ENCODE measurements at regions not wholly inside any gene's neighbourhood (a gene's known extent, or its start where the extent isn't known, plus 50 kb on each side); places are given as distances from the start of the nearest gene placed in this dataset.

GRCh38 chr6:139711804-139712585 lies 337.5 kb upstream of the CITED2 start:
- H3K4me1 ChIP-seq (ENCODE audit: control insufficient read depth in 5 of 5, insufficient read depth in 5 of 5, low read length in 5 of 5): peaks cover 0 to 11% (median 5%) of the 10 kb centered on the region in 5 donors
- no peak overlapping the region for H3K27ac ChIP-seq (ENCODE audit: low read depth, low read length)
- no peaks in the 10 kb centered on the region for H3K36me3 ChIP-seq (ENCODE audit: control insufficient read depth in 5 of 5, insufficient read depth in 5 of 5, low read length in 5 of 5)
- H3K4me3 ChIP-seq (ENCODE audit: low read depth in 1 of 5, low read length in 5 of 5): no peak overlapping the region
- H3K27me3 ChIP-seq (ENCODE audit: control insufficient read depth in 5 of 5, insufficient read depth in 4 of 5, low read length in 5 of 5): no peaks in the 10 kb centered on the region
- H3K9ac ChIP-seq (ENCODE audit: low read length in 5 of 5): no peak overlapping the region
- H3K9me3 ChIP-seq (ENCODE audit: control insufficient read depth in 5 of 5, low read length in 5 of 5): no peaks in the 10 kb centered on the region

GRCh38 chr6:139710556-139710955 lies 336.1 kb upstream of the CITED2 start:
- Histone ChIP-seq H3K27me3 (ENCODE audit: control insufficient read depth in 5 of 5, insufficient read depth in 4 of 5, low read length in 5 of 5) (no peaks in the 10 kb centered on the region), H3K36me3 (ENCODE audit: control insufficient read depth in 5 of 5, insufficient read depth in 5 of 5, low read length in 5 of 5) (no peaks in the 10 kb centered on the region), H3K9ac (ENCODE audit: low read length in 5 of 5) (no peak overlapping the region), H3K4me1 (ENCODE audit: control insufficient read depth in 5 of 5, insufficient read depth in 5 of 5, low read length in 5 of 5) (peaks cover 0 to 11% (median 5%) of the 10 kb centered on the region in 5 donors), H3K9me3 (ENCODE audit: control insufficient read depth in 5 of 5, low read length in 5 of 5) (no peaks in the 10 kb centered on the region), H3K27ac (ENCODE audit: low read depth, low read length) (no peak overlapping the region), H3K4me3 (ENCODE audit: low read depth in 1 of 5, low read length in 5 of 5) (no peak overlapping the region)

DNA sequence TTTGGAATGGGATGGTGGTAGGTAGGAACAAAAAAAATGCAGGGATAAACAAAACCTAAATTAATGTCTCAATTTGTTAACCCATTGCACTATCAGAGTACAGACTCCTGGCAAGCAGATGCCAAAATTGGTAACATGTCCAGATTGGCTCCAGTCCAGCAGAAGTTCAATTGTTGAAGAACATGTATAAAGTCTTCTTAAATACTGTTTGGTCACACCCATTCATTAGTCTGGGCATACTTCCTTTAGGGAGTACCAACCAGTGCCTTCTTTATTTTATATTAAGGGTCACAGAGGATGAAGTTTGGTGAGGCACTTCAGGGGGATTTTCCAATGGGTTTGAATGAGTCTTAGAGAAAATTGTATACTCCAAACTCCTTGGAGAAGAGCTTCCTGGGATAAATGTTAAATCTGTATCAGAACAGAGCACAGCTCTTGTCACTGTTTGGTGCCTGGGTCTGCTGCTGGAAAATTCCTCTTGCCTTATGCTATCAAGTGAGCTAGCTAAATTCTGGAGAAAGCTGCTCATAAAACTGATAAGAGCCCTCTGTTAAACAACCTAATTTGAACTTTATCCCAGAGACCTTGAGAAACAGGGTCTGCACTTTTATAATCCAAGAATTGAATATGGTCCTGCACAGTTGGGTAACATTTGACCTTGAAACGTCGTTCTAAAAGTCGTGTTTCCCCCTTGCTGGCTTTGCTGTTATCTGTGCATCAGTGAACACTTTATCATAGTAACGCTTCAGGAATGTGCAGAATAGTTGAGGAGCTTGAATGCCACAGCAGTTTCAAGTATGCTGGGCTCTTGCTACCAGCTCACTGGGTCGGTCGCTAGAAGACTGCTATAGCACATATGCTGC lies 334.1 kb upstream of the CITED2 start:
- no peak overlapping the region for H3K4me3 ChIP-seq (ENCODE audit: low read depth in 1 of 5, low read length in 5 of 5)
- no peak overlapping the region for H3K9ac ChIP-seq (ENCODE audit: low read length in 5 of 5)
- H3K27ac ChIP-seq (ENCODE audit: low read depth, low read length): no peak overlapping the region
- no peaks in the 10 kb centered on the region for H3K27me3 ChIP-seq (ENCODE audit: control insufficient read depth in 5 of 5, insufficient read depth in 4 of 5, low read length in 5 of 5)
- peaks cover 0 to 2% (median 0%) of the 10 kb centered on the region in 5 donors for H3K9me3 ChIP-seq (ENCODE audit: control insufficient read depth in 5 of 5, low read length in 5 of 5)
- H3K36me3 ChIP-seq (ENCODE audit: control insufficient read depth in 5 of 5, insufficient read depth in 5 of 5, low read length in 5 of 5): no peaks in the 10 kb centered on the region
- peaks cover 0 to 11% (median 5%) of the 10 kb centered on the region in 5 donors for H3K4me1 ChIP-seq (ENCODE audit: control insufficient read depth in 5 of 5, insufficient read depth in 5 of 5, low read length in 5 of 5)

DNA sequence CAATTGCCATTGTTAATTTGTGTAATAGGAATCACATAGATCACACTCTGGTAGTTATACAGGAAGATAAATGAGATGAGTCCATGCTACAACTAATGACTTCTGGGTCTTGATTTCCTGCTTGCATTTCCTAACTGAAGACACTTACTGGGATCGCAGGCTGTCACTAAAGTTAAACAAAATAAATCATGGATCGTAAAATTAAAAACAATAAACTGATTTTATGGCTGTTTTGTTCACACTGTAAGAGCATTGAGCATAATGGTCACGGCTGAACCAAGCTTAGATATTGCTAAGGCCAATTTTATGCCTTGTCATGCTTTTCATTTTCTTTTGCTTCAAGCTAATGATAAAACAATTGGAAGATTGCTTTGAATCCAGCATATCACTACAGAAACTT lies 332.5 kb upstream of the CITED2 start:
- no peak overlapping the region for H3K27ac ChIP-seq (ENCODE audit: low read depth, low read length)
- no peaks in the 10 kb centered on the region for H3K36me3 ChIP-seq (ENCODE audit: control insufficient read depth in 5 of 5, insufficient read depth in 5 of 5, low read length in 5 of 5)

DNA sequence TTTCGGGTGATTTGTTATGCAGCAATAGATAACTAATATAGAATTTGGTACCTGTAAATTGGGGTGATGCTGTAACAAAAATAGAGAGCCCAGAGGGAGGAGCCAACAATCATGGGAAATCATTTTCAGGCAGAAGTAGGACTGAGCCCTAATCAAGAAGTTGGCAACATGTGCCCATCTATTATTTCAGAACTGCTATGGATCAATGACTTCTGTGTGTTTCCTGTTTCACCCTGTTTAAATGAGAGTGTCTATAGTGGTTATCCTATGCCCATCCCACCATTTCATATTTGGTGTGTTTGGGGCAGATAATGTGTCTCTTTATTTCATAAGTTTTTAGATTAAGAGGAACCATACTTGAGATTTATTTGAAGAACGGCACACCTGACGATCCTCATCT lies 330.8 kb upstream of the CITED2 start:
- Histone ChIP-seq H3K27ac (ENCODE audit: low read depth, low read length) (no peak overlapping the region), H3K36me3 (ENCODE audit: control insufficient read depth in 5 of 5, insufficient read depth in 5 of 5, low read length in 5 of 5) (no peaks in the 10 kb centered on the region), H3K9ac (ENCODE audit: low read length in 5 of 5) (no peak overlapping the region), H3K9me3 (ENCODE audit: control insufficient read depth in 5 of 5, low read length in 5 of 5) (peaks cover 0 to 2% (median 0%) of the 10 kb centered on the region in 5 donors), H3K4me3 (ENCODE audit: low read depth in 1 of 5, low read length in 5 of 5) (no peak overlapping the region), H3K4me1 (ENCODE audit: control insufficient read depth in 5 of 5, insufficient read depth in 5 of 5, low read length in 5 of 5) (peaks cover 0 to 17% (median 5%) of the 10 kb centered on the region in 5 donors), H3K27me3 (ENCODE audit: control insufficient read depth in 5 of 5, insufficient read depth in 4 of 5, low read length in 5 of 5) (no peaks in the 10 kb centered on the region)

More for the DNA sequence above, 332.5 kb upstream of the CITED2 start:
- peaks cover 0 to 17% (median 5%) of the 10 kb centered on the region in 5 donors for H3K4me1 ChIP-seq (ENCODE audit: control insufficient read depth in 5 of 5, insufficient read depth in 5 of 5, low read length in 5 of 5)
- H3K4me3 ChIP-seq (ENCODE audit: low read depth in 1 of 5, low read length in 5 of 5): no peak overlapping the region
- H3K9me3 ChIP-seq (ENCODE audit: control insufficient read depth in 5 of 5, low read length in 5 of 5): peaks cover 0 to 2% (median 0%) of the 10 kb centered on the region in 5 donors
- H3K9ac ChIP-seq (ENCODE audit: low read length in 5 of 5): no peak overlapping the region
- H3K27me3 ChIP-seq (ENCODE audit: control insufficient read depth in 5 of 5, insufficient read depth in 4 of 5, low read length in 5 of 5): no peaks in the 10 kb centered on the region

DNA sequence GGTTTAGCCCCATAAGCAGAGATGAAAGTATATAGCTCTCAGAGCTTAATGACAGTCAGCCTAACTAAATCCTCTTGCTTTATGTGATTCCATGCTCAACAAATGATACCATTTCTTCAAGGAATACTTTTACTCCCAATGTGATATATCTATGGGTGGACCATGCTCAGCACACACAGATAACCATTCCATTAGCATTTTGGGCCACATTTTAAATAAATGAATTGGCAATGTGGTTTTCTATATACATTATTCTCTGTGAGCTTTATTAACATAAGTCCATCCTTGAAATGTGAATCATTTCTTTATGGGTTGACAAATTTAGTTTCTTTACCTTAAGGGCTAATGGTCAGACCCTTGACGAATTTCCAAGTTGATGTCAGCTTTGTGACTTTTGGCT lies 329.3 kb upstream of the CITED2 start:
- peaks cover 0 to 22% (median 5%) of the 10 kb centered on the region in 5 donors for H3K4me1 ChIP-seq (ENCODE audit: control insufficient read depth in 5 of 5, insufficient read depth in 5 of 5, low read length in 5 of 5)

GRCh38 chr6:139702706-139703105 lies 328.3 kb upstream of the CITED2 start:
- no peak overlapping the region for H3K9ac ChIP-seq (ENCODE audit: low read length in 5 of 5)
- H3K27ac ChIP-seq (ENCODE audit: low read depth, low read length): no peak overlapping the region
- no peak overlapping the region for H3K4me3 ChIP-seq (ENCODE audit: low read depth in 1 of 5, low read length in 5 of 5)
- peaks cover 0 to 22% (median 4%) of the 10 kb centered on the region in 5 donors for H3K4me1 ChIP-seq (ENCODE audit: control insufficient read depth in 5 of 5, insufficient read depth in 5 of 5, low read length in 5 of 5)
- no peaks in the 10 kb centered on the region for H3K36me3 ChIP-seq (ENCODE audit: control insufficient read depth in 5 of 5, insufficient read depth in 5 of 5, low read length in 5 of 5)
- H3K27me3 ChIP-seq (ENCODE audit: control insufficient read depth in 5 of 5, insufficient read depth in 4 of 5, low read length in 5 of 5): no peaks in the 10 kb centered on the region
- peaks cover 0 to 2% (median 0%) of the 10 kb centered on the region in 5 donors for H3K9me3 ChIP-seq (ENCODE audit: control insufficient read depth in 5 of 5, low read length in 5 of 5)

More for the DNA sequence above, 329.3 kb upstream of the CITED2 start:
- Histone ChIP-seq H3K27me3 (ENCODE audit: control insufficient read depth in 5 of 5, insufficient read depth in 4 of 5, low read length in 5 of 5) (no peaks in the 10 kb centered on the region), H3K27ac (ENCODE audit: low read depth, low read length) (no peak overlapping the region), H3K4me3 (ENCODE audit: low read depth in 1 of 5, low read length in 5 of 5) (no peak overlapping the region), H3K36me3 (ENCODE audit: control insufficient read depth in 5 of 5, insufficient read depth in 5 of 5, low read length in 5 of 5) (no peaks in the 10 kb centered on the region), H3K9ac (ENCODE audit: low read length in 5 of 5) (no peak overlapping the region), H3K9me3 (ENCODE audit: control insufficient read depth in 5 of 5, low read length in 5 of 5) (peaks cover 0 to 2% (median 0%) of the 10 kb centered on the region in 5 donors)

GRCh38 chr6:139701695-139702094 lies 327.2 kb upstream of the CITED2 start:
- peaks cover 0 to 2% (median 0%) of the 10 kb centered on the region in 5 donors for H3K9me3 ChIP-seq (ENCODE audit: control insufficient read depth in 5 of 5, low read length in 5 of 5)
- no peaks in the 10 kb centered on the region for H3K27me3 ChIP-seq (ENCODE audit: control insufficient read depth in 5 of 5, insufficient read depth in 4 of 5, low read length in 5 of 5)
- H3K27ac ChIP-seq (ENCODE audit: low read depth, low read length): no peak overlapping the region
- H3K4me1 ChIP-seq (ENCODE audit: control insufficient read depth in 5 of 5, insufficient read depth in 5 of 5, low read length in 5 of 5): peaks cover 0 to 24% (median 4%) of the 10 kb centered on the region in 5 donors
- no peak overlapping the region for H3K4me3 ChIP-seq (ENCODE audit: low read depth in 1 of 5, low read length in 5 of 5)
- H3K36me3 ChIP-seq (ENCODE audit: control insufficient read depth in 5 of 5, insufficient read depth in 5 of 5, low read length in 5 of 5): no peaks in the 10 kb centered on the region
- H3K9ac ChIP-seq (ENCODE audit: low read length in 5 of 5): no peak overlapping the region

- Histone ChIP-seq H3K9me3 (ENCODE audit: control insufficient read depth in 5 of 5, low read length in 5 of 5) (peaks cover 0 to 2% (median 0%) of the 10 kb centered on the region in 5 donors), H3K27ac (ENCODE audit: low read depth, low read length) (no peak overlapping the region), H3K27me3 (ENCODE audit: control insufficient read depth in 5 of 5, insufficient read depth in 4 of 5, low read length in 5 of 5) (no peaks in the 10 kb centered on the region)
These were observed 326.6 kb upstream of the CITED2 start for GRCh38 chr6:139701003-139701402.

GRCh38 chr6:139699911-139700310 lies 325.5 kb upstream of the CITED2 start:
- H3K9me3 ChIP-seq (ENCODE audit: control insufficient read depth in 5 of 5, low read length in 5 of 5): no peaks in the 10 kb centered on the region
- H3K36me3 ChIP-seq (ENCODE audit: control insufficient read depth in 5 of 5, insufficient read depth in 5 of 5, low read length in 5 of 5): no peaks in the 10 kb centered on the region
- no peaks in the 10 kb centered on the region for H3K27me3 ChIP-seq (ENCODE audit: control insufficient read depth in 5 of 5, insufficient read depth in 4 of 5, low read length in 5 of 5)
- H3K27ac ChIP-seq (ENCODE audit: low read depth, low read length): peak overlapping the region; percentile 69
- H3K9ac ChIP-seq (ENCODE audit: low read length in 5 of 5): no peak overlapping the region
- peaks cover 0 to 34% (median 4%) of the 10 kb centered on the region in 5 donors for H3K4me1 ChIP-seq (ENCODE audit: control insufficient read depth in 5 of 5, insufficient read depth in 5 of 5, low read length in 5 of 5)
- no peak overlapping the region for H3K4me3 ChIP-seq (ENCODE audit: low read depth in 1 of 5, low read length in 5 of 5)

More at GRCh38 chr6:139701003-139701402, 326.6 kb upstream of the CITED2 start:
- H3K4me1 ChIP-seq (ENCODE audit: control insufficient read depth in 5 of 5, insufficient read depth in 5 of 5, low read length in 5 of 5): peaks cover 0 to 30% (median 4%) of the 10 kb centered on the region in 5 donors
- H3K36me3 ChIP-seq (ENCODE audit: control insufficient read depth in 5 of 5, insufficient read depth in 5 of 5, low read length in 5 of 5): no peaks in the 10 kb centered on the region
- H3K4me3 ChIP-seq (ENCODE audit: low read depth in 1 of 5, low read length in 5 of 5): no peak overlapping the region
- H3K9ac ChIP-seq (ENCODE audit: low read length in 5 of 5): no peak overlapping the region
